Loucy (cell line): ENCODE measurements at regions not wholly inside any gene's neighbourhood (a gene's known extent, or its start where the extent isn't known, plus 50 kb on each side); places are given as distances from the start of the nearest gene placed in this dataset.

Experiments
- CTCF ChIP-seq: fragments of 200-600 bp; sonication (generic); conservative IDR thresholded peaks from 2 replicates; pipeline ENCODE4 v1.5.1; 2014; ENCODE audit warnings: mild to moderate bottlenecking, antibody characterized with exemption, low read length
- EZH2phosphoT487 ChIP-seq: fragments of 200-600 bp; IDR thresholded peaks from 2 replicates; pipeline ENCODE4 v1.6.1; 2018; ENCODE audit warnings: antibody characterized with exemption, mild to moderate bottlenecking, moderate library complexity, borderline replicate concordance

DNA sequence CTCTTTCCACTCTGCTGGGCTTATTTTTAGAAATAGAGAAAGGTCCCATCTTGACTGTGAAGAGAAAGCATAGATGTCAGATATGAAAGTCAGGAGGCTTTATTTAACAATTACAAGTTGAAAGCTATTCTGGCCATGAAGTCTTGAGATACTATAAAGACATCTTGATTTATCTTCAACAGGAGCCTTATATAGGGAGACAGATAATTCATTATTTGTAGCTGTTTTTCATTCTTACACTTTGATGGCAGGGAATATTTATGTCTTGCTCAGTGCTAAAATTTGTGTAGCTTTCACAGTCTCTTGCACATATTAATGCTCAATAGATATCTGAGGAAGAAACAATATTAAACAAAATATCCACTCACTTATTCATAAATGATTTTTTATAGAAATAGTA lies 248.8 kb downstream of the C3orf38 start:
- TF ChIP-seq CTCF = no peak
- TF ChIP-seq EZH2phosphoT487 = no peak
